ENCODE measurements at regions not wholly inside any gene's neighbourhood (a gene's known extent, or its start where the extent isn't known, plus 50 kb on each side); places are given as distances from the start of the nearest gene placed in this dataset.

DNA sequence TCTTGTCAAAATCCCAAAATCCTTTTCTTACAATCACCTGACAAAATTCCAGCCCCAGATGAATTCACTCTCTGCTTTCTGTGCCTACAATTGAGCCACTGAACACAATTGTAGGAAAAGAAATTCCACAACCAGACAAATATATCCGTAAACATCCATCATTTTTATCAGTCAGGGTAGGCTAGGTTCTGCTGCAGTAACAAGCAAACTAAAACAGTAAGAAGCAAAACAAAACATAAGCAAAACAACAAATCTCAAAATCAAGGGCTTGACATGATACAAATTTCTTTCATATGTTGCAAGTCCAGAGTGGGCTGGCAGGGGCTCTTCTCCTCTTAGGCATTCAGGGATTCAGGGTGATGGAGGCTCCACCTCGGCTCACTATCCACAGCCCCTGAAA is 114.2 kb upstream of the MAN2A1 start:
- no peaks in the 10 kb centered on the region for H3K27me3 ChIP-seq
- DNase-seq = no peak
- no peaks in the 10 kb centered on the region for H3K9me3 ChIP-seq
- no peak overlapping the region for H3K27ac ChIP-seq
- TF ChIP-seq POLR2A (IDR thresholded peaks at IDR 0.05) = no peak
- TF ChIP-seq, protein P1, sequence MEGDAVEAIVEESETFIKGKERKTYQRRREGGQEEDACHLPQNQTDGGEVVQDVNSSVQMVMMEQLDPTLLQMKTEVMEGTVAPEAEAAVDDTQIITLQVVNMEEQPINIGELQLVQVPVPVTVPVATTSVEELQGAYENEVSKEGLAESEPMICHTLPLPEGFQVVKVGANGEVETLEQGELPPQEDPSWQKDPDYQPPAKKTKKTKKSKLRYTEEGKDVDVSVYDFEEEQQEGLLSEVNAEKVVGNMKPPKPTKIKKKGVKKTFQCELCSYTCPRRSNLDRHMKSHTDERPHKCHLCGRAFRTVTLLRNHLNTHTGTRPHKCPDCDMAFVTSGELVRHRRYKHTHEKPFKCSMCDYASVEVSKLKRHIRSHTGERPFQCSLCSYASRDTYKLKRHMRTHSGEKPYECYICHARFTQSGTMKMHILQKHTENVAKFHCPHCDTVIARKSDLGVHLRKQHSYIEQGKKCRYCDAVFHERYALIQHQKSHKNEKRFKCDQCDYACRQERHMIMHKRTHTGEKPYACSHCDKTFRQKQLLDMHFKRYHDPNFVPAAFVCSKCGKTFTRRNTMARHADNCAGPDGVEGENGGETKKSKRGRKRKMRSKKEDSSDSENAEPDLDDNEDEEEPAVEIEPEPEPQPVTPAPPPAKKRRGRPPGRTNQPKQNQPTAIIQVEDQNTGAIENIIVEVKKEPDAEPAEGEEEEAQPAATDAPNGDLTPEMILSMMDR (IDR thresholded peaks at IDR 0.05) = no peak
- H3K36me3 ChIP-seq = no peaks in the 10 kb centered on the region
- H3K4me1 ChIP-seq = no peaks in the 10 kb centered on the region
- H3K4me3 ChIP-seq = no peak overlapping the region

GRCh38 chr5:109574985-109575384 is 114.7 kb upstream of the MAN2A1 start:
- no peaks in the 10 kb centered on the region for H3K9me3 ChIP-seq

DNA sequence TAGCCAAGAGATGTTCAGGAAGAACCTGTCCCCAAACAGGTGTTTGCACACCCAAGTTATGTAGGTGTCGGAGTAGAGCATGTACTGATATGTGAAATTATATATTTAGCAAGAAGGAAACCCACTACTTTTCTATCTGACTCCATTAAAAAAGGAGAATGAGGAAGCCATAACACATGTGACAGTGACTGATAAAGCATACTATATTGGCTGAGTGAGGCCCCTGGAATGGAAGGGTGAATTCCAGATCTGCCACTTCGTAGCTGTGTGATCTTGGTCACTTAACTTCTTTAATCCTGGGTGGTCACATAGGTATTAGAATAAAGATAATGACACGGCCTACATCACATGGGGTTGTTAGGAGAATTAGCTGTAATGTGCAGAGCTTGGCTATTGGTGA is 116.0 kb upstream of the MAN2A1 start:
- H3K27me3 ChIP-seq = no peaks in the 10 kb centered on the region
- no peaks in the 10 kb centered on the region for H3K4me1 ChIP-seq
- H3K36me3 ChIP-seq = no peaks in the 10 kb centered on the region
- no peak for TF ChIP-seq POLR2A (IDR thresholded peaks at IDR 0.05)
- TF ChIP-seq, protein P1 (IDR thresholded peaks at IDR 0.05) = no peak
- DNase-seq = no peak
- H3K27ac ChIP-seq = no peak overlapping the region
- H3K9me3 ChIP-seq = no peaks in the 10 kb centered on the region
- H3K4me3 ChIP-seq = no peak overlapping the region

More at GRCh38 chr5:109574985-109575384, 114.7 kb upstream of the MAN2A1 start:
- Histone ChIP-seq H3K27me3 (no peaks in the 10 kb centered on the region), H3K27ac (no peak overlapping the region), H3K4me1 (no peaks in the 10 kb centered on the region), H3K36me3 (no peaks in the 10 kb centered on the region), H3K4me3 (no peak overlapping the region)
- no peak for TF ChIP-seq POLR2A (IDR thresholded peaks at IDR 0.05)
- TF ChIP-seq, protein P1 (IDR thresholded peaks at IDR 0.05) = no peak
- DNase-seq = no peak

- H3K27ac ChIP-seq = no peak overlapping the region
- no peaks in the 10 kb centered on the region for H3K9me3 ChIP-seq
- H3K4me1 ChIP-seq = no peaks in the 10 kb centered on the region
- no peaks in the 10 kb centered on the region for H3K36me3 ChIP-seq
- TF ChIP-seq, protein P1 (IDR thresholded peaks at IDR 0.05) = no peak
- no peak for DNase-seq
- H3K4me3 ChIP-seq = no peak overlapping the region
- no peaks in the 10 kb centered on the region for H3K27me3 ChIP-seq
Measured at GRCh38 chr5:109573256-109573655, 116.5 kb upstream of the MAN2A1 start.

DNA sequence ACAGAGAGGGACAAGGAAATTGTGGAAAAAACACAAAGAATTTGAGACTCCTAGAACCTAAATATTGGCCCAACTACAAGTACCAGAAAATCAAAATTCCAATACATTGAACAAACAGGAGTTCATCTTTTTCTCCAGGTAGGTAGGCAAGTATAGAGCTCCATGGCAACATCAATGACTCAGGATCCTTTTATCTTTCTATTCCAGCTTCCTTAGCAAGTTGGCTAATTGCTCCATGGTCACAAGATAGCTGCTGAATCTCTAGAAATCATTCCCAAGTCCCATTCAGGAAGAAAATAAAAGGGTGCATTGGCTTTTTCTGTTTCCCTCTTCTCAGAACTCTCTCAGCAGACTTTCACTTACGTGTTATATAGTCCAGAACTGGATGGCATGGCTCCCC is 117.9 kb upstream of the MAN2A1 start:
- Histone ChIP-seq H3K4me1 (no peaks in the 10 kb centered on the region), H3K9me3 (no peaks in the 10 kb centered on the region), H3K36me3 (no peaks in the 10 kb centered on the region), H3K4me3 (no peak overlapping the region), H3K27ac (no peak overlapping the region), H3K27me3 (no peaks in the 10 kb centered on the region)
- DNase-seq = no peak
- no peak for TF ChIP-seq POLR2A (IDR thresholded peaks at IDR 0.05)
- TF ChIP-seq, protein P1 (IDR thresholded peaks at IDR 0.05) = no peak

DNA sequence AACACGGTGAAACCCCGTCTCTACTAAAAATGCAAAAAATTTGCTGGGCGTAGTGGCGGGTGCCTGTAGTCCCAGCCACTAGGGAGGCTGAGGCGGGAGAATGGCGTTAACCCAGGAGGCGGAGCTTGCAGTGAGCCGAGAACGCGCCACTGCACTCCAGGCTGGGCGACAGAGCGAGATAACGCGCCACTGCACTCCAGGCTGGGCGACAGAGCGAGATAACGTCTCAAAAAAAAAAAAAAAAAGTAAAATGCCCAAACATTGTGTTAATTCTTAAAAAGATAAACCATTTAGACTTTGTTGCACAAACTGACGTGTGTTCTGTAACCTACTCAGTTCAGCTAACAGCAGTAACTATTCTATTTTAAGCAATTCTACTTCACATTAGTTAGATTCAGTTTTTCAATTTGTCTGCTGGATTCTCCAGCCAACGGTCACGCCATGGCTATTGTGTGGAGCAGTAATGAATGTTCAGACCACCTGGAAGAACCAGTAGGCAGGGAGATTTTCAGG is 119.3 kb upstream of the MAN2A1 start:
- DNase-seq = no peak
- H3K4me3 ChIP-seq = no peak overlapping the region
- TF ChIP-seq POLR2A (IDR thresholded peaks at IDR 0.05) = no peak
- TF ChIP-seq, protein P1 (IDR thresholded peaks at IDR 0.05) = no peak
- no peaks in the 10 kb centered on the region for H3K27me3 ChIP-seq
- no peak overlapping the region for H3K27ac ChIP-seq
- no peaks in the 10 kb centered on the region for H3K36me3 ChIP-seq
- H3K4me1 ChIP-seq = no peaks in the 10 kb centered on the region
- no peaks in the 10 kb centered on the region for H3K9me3 ChIP-seq

All from Peyer's patch (tissue), 4 donors.